OCI-M2 (cell line): ENCODE measurements at regions not wholly inside any gene's neighbourhood (a gene's known extent, or its start where the extent isn't known, plus 50 kb on each side); places are given as distances from the start of the nearest gene placed in this dataset.

Source experiments
- DNase-seq: peaks from one replicate; lab custom pipeline; 2025; ENCODE audit not compliant: unreplicated experiment; lab: John Stamatoyannopoulos, UW

GRCh38 chr6:91500689-91501303, 913.9 kb upstream of the MAP3K7 start:
- no peak for DNase-seq

- DNase-seq: no peak
Measured at GRCh38 chr6:91498576-91498975, 911.7 kb upstream of the MAP3K7 start.

- no peak for DNase-seq
Measured at GRCh38 chr6:91497770-91498169, 910.9 kb upstream of the MAP3K7 start.

GRCh38 chr6:91490671-91491301, 903.9 kb upstream of the MAP3K7 start:
- DNase-seq: no peak

GRCh38 chr6:91487696-91488392, 901.0 kb upstream of the MAP3K7 start:
- no peak for DNase-seq

GRCh38 chr6:91486200-91486599, 899.3 kb upstream of the MAP3K7 start:
- no peak for DNase-seq

GRCh38 chr6:91485047-91485446, 898.2 kb upstream of the MAP3K7 start:
- DNase-seq: no peak

- DNase-seq: no peak
Measured at GRCh38 chr6:91483415-91484105, 896.7 kb upstream of the MAP3K7 start.

GRCh38 chr6:91482498-91482897, 895.6 kb upstream of the MAP3K7 start:
- DNase-seq: peak; percentile 34

GRCh38 chr6:91480402-91480801, 893.5 kb upstream of the MAP3K7 start:
- no peak for DNase-seq

- DNase-seq: no peak
Measured at GRCh38 chr6:91477688-91478087, 890.8 kb upstream of the MAP3K7 start.

GRCh38 chr6:91476000-91476399, 889.1 kb upstream of the MAP3K7 start:
- DNase-seq: no peak

- DNase-seq: no peak
Measured at GRCh38 chr6:91465393-91465792, 878.5 kb upstream of the MAP3K7 start.

GRCh38 chr6:91464718-91465117, 877.8 kb upstream of the MAP3K7 start:
- DNase-seq: no peak

- no peak for DNase-seq
Measured at GRCh38 chr6:91464201-91464600, 877.3 kb upstream of the MAP3K7 start.

GRCh38 chr6:91462241-91462640, 875.4 kb upstream of the MAP3K7 start:
- DNase-seq: no peak

GRCh38 chr6:91453224-91453878, 866.5 kb upstream of the MAP3K7 start:
- no peak for DNase-seq

- no peak for DNase-seq
Measured at GRCh38 chr6:91449539-91449938, 862.7 kb upstream of the MAP3K7 start.

GRCh38 chr6:91447530-91448254, 860.8 kb upstream of the MAP3K7 start:
- no peak for DNase-seq

- no peak for DNase-seq
Measured at GRCh38 chr6:91447081-91447480, 860.2 kb upstream of the MAP3K7 start.

- DNase-seq: no peak
Measured at GRCh38 chr6:91443405-91443804, 856.5 kb upstream of the MAP3K7 start.
